A673 (cell line): ENCODE measurements at regions not wholly inside any gene's neighbourhood (a gene's known extent, or its start where the extent isn't known, plus 50 kb on each side); places are given as distances from the start of the nearest gene placed in this dataset.

Source experiments
- BruUV-seq: library from RNA; stranded (reverse); fragments of 400-500 nt; replicated peaks from 2 replicates; lab custom pipeline; 2021; lab: Mats Ljungman, UMichigan
- CTCF ChIA-PET: fragments of 300-600 bp; sonication (Branson Sonifier 250); formaldehyde crosslinking; loops from one replicate; lab custom pipeline; 2022; ENCODE audit warnings: antibody characterized with exemption; lab: Charles Lee
- POLR2A ChIA-PET: fragments of 300-600 bp; sonication (Branson Sonifier 250); formaldehyde crosslinking; loops from one replicate; lab custom pipeline; 2022; ENCODE audit warnings: antibody characterized with exemption; ENCODE audit not compliant: low non-redundant PET; lab: Charles Lee
- DNase-seq: peaks from one replicate; pipeline ENCODE4 v3.0.0-alpha.2; 2015; ENCODE audit warnings: low spot score
- H3K27ac ChIP-seq: fragments of 200-600 bp; sonication (generic); 2 replicates; pipeline ENCODE4 v1.5.1; 2016; ENCODE audit warnings: mixed run types, low read depth, mild to moderate bottlenecking, mixed read lengths, antibody characterized with exemption, low read length; ENCODE audit not compliant: poor library complexity, severe bottlenecking
- H3K27me3 ChIP-seq: fragments of 200-600 bp; sonication (generic); replicated peaks from 2 replicates; pipeline ENCODE4 v1.6.1; 2017; ENCODE audit warnings: mixed run types, low read depth, mild to moderate bottlenecking, mixed read lengths, antibody characterized with exemption, low read length; ENCODE audit not compliant: insufficient read depth, poor library complexity
- H3K36me3 ChIP-seq: fragments of 200-600 bp; sonication (generic); 2 replicates; pipeline ENCODE4 v1.6.1; 2016; ENCODE audit warnings: mixed run types, mild to moderate bottlenecking, mixed read lengths, antibody characterized with exemption, low read length; ENCODE audit not compliant: insufficient read depth, poor library complexity, severe bottlenecking
- H3K4me1 ChIP-seq: fragments of 200-600 bp; sonication (generic); 2 replicates; pipeline ENCODE4 v1.6.1; 2017; ENCODE audit warnings: mixed run types, mild to moderate bottlenecking, mixed read lengths, antibody characterized with exemption, low read length; ENCODE audit not compliant: insufficient read depth, poor library complexity, severe bottlenecking
- H3K4me3 ChIP-seq: fragments of 200-600 bp; sonication (generic); 2 replicates; pipeline ENCODE4 v1.5.1; 2016; ENCODE audit warnings: low read depth, mixed run types, mild to moderate bottlenecking, mixed read lengths, low read length; ENCODE audit not compliant: poor library complexity, severe bottlenecking
- H3K9me3 ChIP-seq: fragments of 200-600 bp; sonication (generic); 2 replicates; pipeline ENCODE4 v1.6.1; 2016; ENCODE audit warnings: mixed run types, low read depth, mild to moderate bottlenecking, mixed read lengths, antibody characterized with exemption, low read length; ENCODE audit not compliant: poor library complexity, severe bottlenecking
- CTCF ChIP-seq: fragments of 300-800, 200-600 bp; sonication (generic); conservative IDR thresholded peaks from 2 replicates; pipeline ENCODE4 v1.5.1; 2017; ENCODE audit warnings: low read depth, mild to moderate bottlenecking, antibody characterized with exemption, low read length, moderate library complexity, mixed read lengths
- EZH2 ChIP-seq: fragments of 200-600 bp; sonication (generic); IDR thresholded peaks from 2 replicates; pipeline ENCODE4 v1.6.1; 2017; ENCODE audit warnings: borderline replicate concordance, low read depth, mild to moderate bottlenecking, mixed read lengths, antibody characterized with exemption, low read length; ENCODE audit not compliant: poor library complexity, severe bottlenecking
- intact Hi-C: fragments of 100-400 bp; cut with micrococcal nuclease; formaldehyde crosslinking; loops from one replicate; pipeline ENCODE4 v1.10.0; 2022; ENCODE audit not compliant: unreplicated experiment

- Histone ChIP-seq H3K4me3 (no peak overlapping the region), H3K27ac (no peak overlapping the region), H3K9me3 (no peaks in the 10 kb centered on the region), H3K4me1 (no peaks in the 10 kb centered on the region), H3K27me3 (no peaks in the 10 kb centered on the region), H3K36me3 (no peaks in the 10 kb centered on the region)
- no peak for TF ChIP-seq EZH2
- no peak for TF ChIP-seq CTCF
- DNase-seq, result no peak
- intact Hi-C loops, result no loop called here
- CTCF ChIA-PET, result no interaction called here
- POLR2A ChIA-PET, result no interaction called here
- BruUV-seq, result no TSS peak
These were observed 117.8 kb downstream of the GPR37 start for GRCh38 chr7:124647630-124648306.

GRCh38 chr7:124645704-124646103 is 119.9 kb downstream of the GPR37 start:
- ChIA-PET CTCF (no interaction called here), POLR2A (no interaction called here)
- no TSS peak for BruUV-seq
- intact Hi-C loops, result no loop called here
- Histone ChIP-seq H3K36me3 (no peaks in the 10 kb centered on the region), H3K9me3 (no peaks in the 10 kb centered on the region), H3K4me1 (no peaks in the 10 kb centered on the region), H3K4me3 (no peak overlapping the region), H3K27ac (no peak overlapping the region), H3K27me3 (no peaks in the 10 kb centered on the region)
- DNase-seq, result no peak
- no peak for TF ChIP-seq CTCF
- no peak for TF ChIP-seq EZH2

GRCh38 chr7:124643311-124643811 is 122.2 kb downstream of the GPR37 start:
- no peaks in the 10 kb centered on the region for H3K4me1 ChIP-seq
- no peak overlapping the region for H3K27ac ChIP-seq
- H3K36me3 ChIP-seq, result no peaks in the 10 kb centered on the region
- H3K4me3 ChIP-seq, result no peak overlapping the region
- no peaks in the 10 kb centered on the region for H3K9me3 ChIP-seq
- BruUV-seq, result no TSS peak
- ChIA-PET POLR2A (no interaction called here), CTCF (no interaction called here)
- no peaks in the 10 kb centered on the region for H3K27me3 ChIP-seq
- TF ChIP-seq EZH2 (no peak), CTCF (no peak)
- no peak for DNase-seq
- intact Hi-C loops, result no loop called here
